OCI-LY1 (cell line): ENCODE measurements at regions not wholly inside any gene's neighbourhood (a gene's known extent, or its start where the extent isn't known, plus 50 kb on each side); places are given as distances from the start of the nearest gene placed in this dataset.

Experiments used
- H2AFZ ChIP-seq: fragments of 200-600 bp; sonication (generic), shearing (Covaris generic); 2 replicates; pipeline ENCODE4 v1.6.0; 2014; ENCODE audit warnings: antibody characterized with exemption, mild to moderate bottlenecking, low read length
- H3F3A ChIP-seq: fragments of 200-600 bp; sonication (generic), shearing (Covaris generic); 2 replicates; pipeline ENCODE4 v1.6.0; 2014; ENCODE audit warnings: mild to moderate bottlenecking, antibody characterized with exemption, low read length, moderate library complexity; ENCODE audit not compliant: insufficient read depth
- H3K27ac ChIP-seq: fragments of 200-600 bp; sonication (generic); 2 replicates; pipeline ENCODE4 v1.5.1; 2014; ENCODE audit warnings: low read length, mixed run types, mild to moderate bottlenecking, low read depth; ENCODE audit not compliant: poor library complexity, severe bottlenecking
- H3K27me3 ChIP-seq: fragments of 200-600 bp; sonication (generic); 2 replicates; pipeline ENCODE4 v1.6.0; 2014; ENCODE audit warnings: antibody characterized with exemption, mild to moderate bottlenecking, low read length, moderate library complexity; ENCODE audit not compliant: insufficient read depth
- H3K36me3 ChIP-seq: fragments of 200-600 bp; sonication (generic); 2 replicates; pipeline ENCODE4 v1.6.1; 2014; ENCODE audit warnings: mild to moderate bottlenecking, antibody characterized with exemption, low read length, moderate library complexity, mixed read lengths; ENCODE audit not compliant: insufficient read depth
- H3K4me1 ChIP-seq: fragments of 200-600 bp; sonication (generic); 2 replicates; pipeline ENCODE4 v1.5.1; 2014; ENCODE audit warnings: mild to moderate bottlenecking, low read length, moderate library complexity; ENCODE audit not compliant: insufficient read depth, severe bottlenecking
- H3K4me2 ChIP-seq: fragments of 200-600 bp; sonication (generic), shearing (Covaris generic); 2 replicates; pipeline ENCODE4 v1.6.1; 2014; ENCODE audit warnings: low read length
- H3K4me3 ChIP-seq: fragments of 200-600 bp; sonication (generic); 2 replicates; pipeline ENCODE4 v1.5.1; 2014; ENCODE audit warnings: low read length, low read depth, mild to moderate bottlenecking, mixed read lengths; ENCODE audit not compliant: poor library complexity, severe bottlenecking
- H3K79me2 ChIP-seq: fragments of 200-600 bp; shearing (Covaris generic); 2 replicates; pipeline ENCODE4 v1.6.1; 2016; ENCODE audit warnings: mixed run types, low read length, mixed read lengths; ENCODE audit not compliant: insufficient read depth
- H3K9ac ChIP-seq: fragments of 200-600 bp; sonication (generic), shearing (Covaris generic); 2 replicates; pipeline ENCODE4 v1.6.1; 2014; ENCODE audit warnings: mild to moderate bottlenecking, low read length, mixed read lengths
- H3K9me2 ChIP-seq: fragments of 200-600 bp; sonication (generic), shearing (Covaris generic); 2 replicates; pipeline ENCODE4 v1.6.1; 2014; ENCODE audit warnings: low read depth, mild to moderate bottlenecking, low read length, mixed read lengths
- H3K9me3 ChIP-seq: fragments of 200-600 bp; shearing (Covaris generic); 2 replicates; pipeline ENCODE4 v1.6.1; 2014; ENCODE audit warnings: low read length, mixed read lengths
- H4K20me1 ChIP-seq: fragments of 200-600 bp; sonication (generic), shearing (Covaris generic); 2 replicates; pipeline ENCODE4 v1.6.0; 2016; ENCODE audit warnings: mild to moderate bottlenecking, low read length; ENCODE audit not compliant: insufficient read depth
- CTCF ChIP-seq: fragments of 200-600 bp; sonication (generic), shearing (Covaris generic); IDR thresholded peaks from 2 replicates; pipeline ENCODE4 v1.5.1; 2017; ENCODE audit warnings: mild to moderate bottlenecking, antibody characterized with exemption, low read length, moderate library complexity, mixed read lengths
- EZH2 ChIP-seq: fragments of 200-600 bp; sonication (generic), shearing (Covaris generic); IDR thresholded peaks from 2 replicates; pipeline ENCODE4 v1.8.0; 2017; ENCODE audit warnings: borderline replicate concordance, mixed run types, mild to moderate bottlenecking, antibody characterized with exemption, low read length, moderate library complexity, mixed read lengths

- no peak overlapping the region for H2AFZ ChIP-seq
- no peak overlapping the region for H3K9ac ChIP-seq
- no peaks in the 10 kb centered on the region for H3K9me2 ChIP-seq
- no peak overlapping the region for H3K4me3 ChIP-seq
- H3K4me2 ChIP-seq = no peak overlapping the region
- no peaks in the 10 kb centered on the region for H3K79me2 ChIP-seq
- H3K4me1 ChIP-seq = no peaks in the 10 kb centered on the region
- no peaks in the 10 kb centered on the region for H3K36me3 ChIP-seq
- H4K20me1 ChIP-seq = no peaks in the 10 kb centered on the region
- no peaks in the 10 kb centered on the region for H3K9me3 ChIP-seq
- no peaks in the 10 kb centered on the region for H3F3A ChIP-seq
- no peak overlapping the region for H3K27ac ChIP-seq
- TF ChIP-seq EZH2 (no peak), CTCF (no peak)
- H3K27me3 ChIP-seq = no peaks in the 10 kb centered on the region
These were observed 640.8 kb upstream of the SGCD start for GRCh38 chr5:155686131-155686530.

- no peaks in the 10 kb centered on the region for H3K27me3 ChIP-seq
- H3K9me2 ChIP-seq = no peaks in the 10 kb centered on the region
- H3K4me2 ChIP-seq = no peak overlapping the region
- H3F3A ChIP-seq = no peaks in the 10 kb centered on the region
- no peak overlapping the region for H3K27ac ChIP-seq
- H4K20me1 ChIP-seq = no peaks in the 10 kb centered on the region
- no peaks in the 10 kb centered on the region for H3K36me3 ChIP-seq
- H3K4me3 ChIP-seq = no peak overlapping the region
- TF ChIP-seq CTCF = no peak
- H3K79me2 ChIP-seq = no peaks in the 10 kb centered on the region
- no peaks in the 10 kb centered on the region for H3K4me1 ChIP-seq
- no peak overlapping the region for H2AFZ ChIP-seq
- H3K9me3 ChIP-seq = no peaks in the 10 kb centered on the region
- H3K9ac ChIP-seq = no peak overlapping the region
These were observed 637.6 kb upstream of the SGCD start for GRCh38 chr5:155689406-155689805.

GRCh38 chr5:155696362-155696761 is 630.6 kb upstream of the SGCD start:
- H3K9ac ChIP-seq = no peak overlapping the region
- TF ChIP-seq EZH2 = no peak
- TF ChIP-seq CTCF = no peak
- H3K9me2 ChIP-seq = no peaks in the 10 kb centered on the region
- H3K79me2 ChIP-seq = no peaks in the 10 kb centered on the region
- no peaks in the 10 kb centered on the region for H3K36me3 ChIP-seq
- no peaks in the 10 kb centered on the region for H3K9me3 ChIP-seq
- H3K4me3 ChIP-seq = no peak overlapping the region
- H3F3A ChIP-seq = no peaks in the 10 kb centered on the region
- no peak overlapping the region for H3K27ac ChIP-seq
- no peak overlapping the region for H2AFZ ChIP-seq
- H3K27me3 ChIP-seq = no peaks in the 10 kb centered on the region
- no peak overlapping the region for H3K4me2 ChIP-seq
- H3K4me1 ChIP-seq = no peaks in the 10 kb centered on the region
- no peaks in the 10 kb centered on the region for H4K20me1 ChIP-seq
